Bronchial epithelial cell (primary cell): ENCODE measurements at regions not wholly inside any gene's neighbourhood (a gene's known extent, or its start where the extent isn't known, plus 50 kb on each side); places are given as distances from the start of the nearest gene placed in this dataset.

Experiments used
- DNase-seq: peaks from one replicate; pipeline ENCODE4 v3.0.0-alpha.2; 2010; ENCODE audit warnings: low read depth
- FAIRE-seq: peaks from 2 replicates; lab custom pipeline; 2011; peaks lifted over from hg19 to GRCh38; lab: Jason Lieb, UNC
- H3K27me3 ChIP-seq: 2 replicates; pipeline ENCODE4 v1.5.1; 2011; ENCODE audit warnings: low read length; ENCODE audit not compliant: control insufficient read depth, insufficient read depth
- H3K36me3 ChIP-seq: 2 replicates; pipeline ENCODE4 v1.5.1; 2011; ENCODE audit warnings: low read length; ENCODE audit not compliant: control insufficient read depth, insufficient read depth
- H3K4me3 ChIP-seq: 2 replicates; pipeline ENCODE4 v1.5.1; 2011; ENCODE audit warnings: mild to moderate bottlenecking, low read depth, low read length, control low read depth
- TF ChIP-seq, protein P1 (sequence below): IDR thresholded peaks from 2 replicates; pipeline ENCODE4 v1.5.1; 2011; ENCODE audit warnings: mild to moderate bottlenecking, moderate library complexity, low read length, control low read depth, inconsistent platforms; ENCODE audit not compliant: insufficient read depth, severe bottlenecking

DNA sequence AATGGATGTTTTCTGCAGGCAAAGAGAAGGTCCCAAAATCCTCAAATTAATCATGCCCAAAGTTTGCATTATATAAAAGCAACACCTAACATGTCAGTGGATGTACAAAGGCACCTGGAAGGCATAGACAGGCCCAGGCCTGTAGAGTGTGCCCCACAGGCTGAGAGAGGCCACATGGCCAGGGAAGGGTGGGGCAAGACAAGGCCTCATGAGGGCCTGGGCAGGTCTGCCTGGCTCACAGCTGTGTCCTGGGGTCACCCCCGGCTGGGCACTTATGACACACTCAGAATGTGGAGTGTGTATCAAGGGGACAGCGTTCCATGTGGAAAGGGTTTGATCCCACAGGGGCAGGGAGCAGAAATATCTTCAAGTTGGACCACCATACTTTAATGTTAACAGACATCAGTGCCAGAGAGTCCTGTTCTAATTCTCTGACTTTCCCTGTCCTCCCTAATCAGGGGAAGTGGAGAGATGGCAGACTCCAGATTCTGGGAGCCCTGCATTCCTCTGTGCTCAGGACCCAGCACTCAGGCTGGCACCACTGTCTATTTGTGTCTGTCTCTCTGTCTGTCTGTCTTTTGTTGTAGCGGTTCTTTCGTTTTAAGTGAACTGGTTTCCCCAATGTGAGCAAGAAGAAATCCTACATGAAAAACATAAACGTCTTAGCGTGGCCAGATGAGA is 178.3 kb upstream of the FOXA2 start:
- TF ChIP-seq, protein P1, sequence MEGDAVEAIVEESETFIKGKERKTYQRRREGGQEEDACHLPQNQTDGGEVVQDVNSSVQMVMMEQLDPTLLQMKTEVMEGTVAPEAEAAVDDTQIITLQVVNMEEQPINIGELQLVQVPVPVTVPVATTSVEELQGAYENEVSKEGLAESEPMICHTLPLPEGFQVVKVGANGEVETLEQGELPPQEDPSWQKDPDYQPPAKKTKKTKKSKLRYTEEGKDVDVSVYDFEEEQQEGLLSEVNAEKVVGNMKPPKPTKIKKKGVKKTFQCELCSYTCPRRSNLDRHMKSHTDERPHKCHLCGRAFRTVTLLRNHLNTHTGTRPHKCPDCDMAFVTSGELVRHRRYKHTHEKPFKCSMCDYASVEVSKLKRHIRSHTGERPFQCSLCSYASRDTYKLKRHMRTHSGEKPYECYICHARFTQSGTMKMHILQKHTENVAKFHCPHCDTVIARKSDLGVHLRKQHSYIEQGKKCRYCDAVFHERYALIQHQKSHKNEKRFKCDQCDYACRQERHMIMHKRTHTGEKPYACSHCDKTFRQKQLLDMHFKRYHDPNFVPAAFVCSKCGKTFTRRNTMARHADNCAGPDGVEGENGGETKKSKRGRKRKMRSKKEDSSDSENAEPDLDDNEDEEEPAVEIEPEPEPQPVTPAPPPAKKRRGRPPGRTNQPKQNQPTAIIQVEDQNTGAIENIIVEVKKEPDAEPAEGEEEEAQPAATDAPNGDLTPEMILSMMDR, result no peak
- DNase-seq (peak; percentile 96), FAIRE-seq (peak; percentile 62)
- Histone ChIP-seq H3K4me3 (peak overlapping the region; percentile 40), H3K36me3 (no peaks in the 10 kb centered on the region), H3K27me3 (no peaks in the 10 kb centered on the region)

DNA sequence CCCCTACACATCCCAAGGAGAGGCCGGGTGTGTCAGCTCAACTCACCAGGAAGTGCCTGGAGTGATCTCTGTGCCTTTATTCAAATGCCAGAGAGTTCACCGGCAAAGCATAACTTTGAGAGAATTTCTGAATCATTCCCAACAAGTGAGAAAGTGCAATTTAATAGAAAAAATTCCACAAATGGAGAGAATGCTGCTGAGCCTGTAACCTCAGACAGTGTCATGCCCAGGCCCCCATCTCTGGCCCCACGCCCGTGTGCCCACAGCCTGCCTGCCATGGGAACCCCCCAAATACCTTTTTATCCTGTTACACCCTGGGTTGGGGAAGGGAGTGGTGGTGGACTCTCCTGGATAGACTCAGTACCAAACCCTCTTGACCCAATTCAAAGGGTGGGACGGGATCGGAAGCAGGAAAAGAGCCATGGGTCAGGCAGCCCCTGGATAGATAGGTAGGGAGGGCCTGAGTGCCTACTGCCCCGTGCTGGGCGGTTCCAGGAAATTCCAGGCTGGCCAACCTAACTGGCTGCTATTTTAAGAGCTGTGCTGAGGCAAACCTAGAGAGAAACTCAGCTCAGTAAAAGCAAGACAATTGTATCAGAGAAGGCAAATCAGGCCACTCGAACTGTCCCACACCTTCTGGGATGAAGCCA is 179.0 kb upstream of the FOXA2 start:
- DNase-seq, result peak; percentile 89
- Histone ChIP-seq H3K36me3 (no peaks in the 10 kb centered on the region), H3K4me3 (peak overlapping the region; percentile 40), H3K27me3 (no peaks in the 10 kb centered on the region)
- peak; percentile 23 for FAIRE-seq
- TF ChIP-seq, protein P1, result no peak

DNA sequence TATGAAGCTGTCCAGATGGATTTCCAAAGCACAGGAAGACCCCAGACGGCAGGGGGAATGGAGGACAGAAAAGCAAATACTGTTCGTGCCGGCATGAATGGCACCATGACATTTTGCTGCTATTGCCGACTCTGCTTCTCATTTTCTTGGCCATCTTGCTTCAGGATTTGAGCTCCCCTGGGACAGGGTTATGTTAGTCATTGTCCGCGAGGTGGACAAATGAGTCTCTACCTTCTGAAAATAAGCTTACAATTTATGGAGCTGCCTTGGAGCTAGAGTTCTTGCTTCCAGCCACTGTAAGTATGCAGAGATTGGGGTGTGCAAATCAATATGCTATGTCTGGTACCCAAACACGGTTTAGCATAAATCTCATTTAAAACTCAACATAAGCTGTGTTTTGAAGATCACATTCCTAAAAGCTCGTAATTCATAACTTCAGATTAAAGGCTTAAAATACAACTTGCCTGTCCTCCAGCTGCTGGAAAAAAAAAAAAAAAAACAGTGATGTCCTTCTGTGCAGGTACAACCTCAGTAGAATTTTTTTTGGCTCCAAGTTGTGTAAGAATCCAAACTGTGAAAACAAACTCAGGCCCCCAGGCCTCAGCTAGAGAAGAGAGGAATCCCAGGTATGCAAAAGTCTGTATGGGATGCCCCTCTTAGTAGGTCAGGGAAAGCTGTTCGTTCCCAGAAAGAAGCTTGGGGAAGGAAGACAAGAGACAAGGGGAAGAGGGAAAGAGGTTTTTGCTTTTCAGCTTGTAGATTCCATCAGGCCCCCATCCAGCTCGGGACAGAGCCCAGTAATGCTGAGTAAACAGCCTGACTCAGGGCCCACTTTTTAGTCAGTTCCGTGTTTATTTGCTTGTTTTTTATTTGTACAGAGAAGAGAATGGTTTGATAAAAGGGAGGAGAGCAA is 184.2 kb upstream of the FOXA2 start:
- no peaks in the 10 kb centered on the region for H3K27me3 ChIP-seq
- TF ChIP-seq, protein P1, result no peak
- peak; percentile 32 for FAIRE-seq
- no peak overlapping the region for H3K4me3 ChIP-seq
- no peaks in the 10 kb centered on the region for H3K36me3 ChIP-seq
- peak; percentile 44 for DNase-seq

DNA sequence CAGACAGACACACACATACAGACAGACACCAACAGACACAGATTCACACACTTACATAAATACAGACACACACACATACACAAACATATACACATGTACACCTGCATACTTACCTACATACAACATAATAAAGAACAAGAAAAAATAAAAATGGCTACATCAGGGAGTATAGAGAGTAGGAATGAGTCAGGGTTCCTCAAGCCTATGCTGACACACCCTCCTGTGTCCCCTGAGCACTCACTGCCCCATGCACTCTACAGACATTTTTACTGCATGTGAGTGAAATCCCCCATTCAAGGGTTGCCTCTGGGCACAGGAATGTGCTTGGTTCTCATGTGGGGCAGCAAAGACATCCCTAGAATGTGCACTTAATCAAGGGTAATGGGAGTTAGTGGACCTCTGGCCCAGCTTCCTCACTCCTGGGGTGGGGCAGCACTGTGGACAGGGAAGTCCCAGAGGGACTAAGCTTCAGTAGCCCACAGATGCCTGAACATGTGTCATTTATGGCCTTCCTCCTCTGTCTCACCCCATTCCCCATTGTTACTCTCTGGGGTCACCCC is 185.9 kb upstream of the FOXA2 start:
- Histone ChIP-seq H3K36me3 (no peaks in the 10 kb centered on the region), H3K4me3 (no peak overlapping the region), H3K27me3 (no peaks in the 10 kb centered on the region)
- FAIRE-seq (no peak), DNase-seq (peak; percentile 37)
- TF ChIP-seq, protein P1, result no peak

DNA sequence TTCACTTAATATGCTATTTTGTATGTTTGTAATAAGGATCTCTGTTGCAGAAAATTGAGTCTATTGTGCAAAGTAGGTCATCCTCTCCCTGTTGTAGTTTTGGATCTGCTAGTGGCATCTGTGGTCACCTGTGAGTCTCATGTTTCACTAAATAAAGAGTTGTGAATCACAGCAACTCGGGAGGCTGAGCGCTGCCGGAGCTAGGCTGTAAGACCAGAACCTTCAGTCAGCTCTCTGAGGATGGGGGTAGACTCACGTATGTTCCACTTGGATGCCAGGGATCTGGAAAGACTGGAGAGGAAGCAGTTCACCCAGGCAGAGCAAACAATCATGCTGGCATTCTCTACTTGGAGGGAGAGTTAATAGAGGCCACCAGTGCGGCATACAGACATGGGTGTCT is 187.3 kb upstream of the FOXA2 start:
- FAIRE-seq, result no peak
- TF ChIP-seq, protein P1, result no peak
- no peaks in the 10 kb centered on the region for H3K36me3 ChIP-seq
- peak; percentile 76 for DNase-seq
- no peaks in the 10 kb centered on the region for H3K27me3 ChIP-seq
- H3K4me3 ChIP-seq, result no peak overlapping the region
